HG02852 (cell line): ENCODE measurements at regions not wholly inside any gene's neighbourhood (a gene's known extent, or its start where the extent isn't known, plus 50 kb on each side); places are given as distances from the start of the nearest gene placed in this dataset.
"Not testable (repeated sequence)": the region's sequence is repeated elsewhere in the genome, so short reads cannot be mapped to it uniquely, and the experiment has no call there.

Experiments
- ATAC-seq: cut with Tn5 transposase; IDR thresholded peaks from one replicate; pipeline ENCODE4 v1.9.1; 2021; ENCODE audit warnings: mild to moderate bottlenecking, moderate library complexity; ENCODE audit not compliant: unreplicated experiment

- ATAC-seq, result no peak
Observed at GRCh38 chr1:157369808-157370521, 182.3 kb downstream of the FCRL5 start.

GRCh38 chr1:157368941-157369340, 183.4 kb downstream of the FCRL5 start:
- not testable (repeated sequence) for ATAC-seq

- no peak for ATAC-seq
Observed at GRCh38 chr1:157368363-157368762, 184.0 kb downstream of the FCRL5 start.

GRCh38 chr1:157367870-157368269, 184.4 kb downstream of the FCRL5 start:
- ATAC-seq, result no peak

GRCh38 chr1:157367091-157367739, 185.1 kb downstream of the FCRL5 start:
- no peak for ATAC-seq

- ATAC-seq, result no peak
Observed at GRCh38 chr1:157364612-157365011, 187.7 kb downstream of the FCRL5 start.

- peak; percentile 66 for ATAC-seq
Observed at GRCh38 chr1:157363660-157364140, 188.6 kb downstream of the FCRL5 start.

- ATAC-seq, result no peak
Observed at GRCh38 chr1:157360023-157360390, 192.3 kb downstream of the FCRL5 start.

- ATAC-seq, result no peak
Observed at GRCh38 chr1:157359314-157360022, 192.8 kb downstream of the FCRL5 start.

GRCh38 chr1:157357111-157357510, 195.2 kb downstream of the FCRL5 start:
- no peak for ATAC-seq

- ATAC-seq, result no peak
Observed at GRCh38 chr1:157356601-157357000, 195.7 kb downstream of the FCRL5 start.

GRCh38 chr1:157353546-157353945, 198.8 kb downstream of the FCRL5 start:
- no peak for ATAC-seq

GRCh38 chr1:157352817-157353408, 199.4 kb downstream of the FCRL5 start:
- no peak for ATAC-seq

- ATAC-seq, result no peak
Observed at GRCh38 chr1:157352216-157352615, 200.1 kb downstream of the FCRL5 start.

GRCh38 chr1:157351800-157352199, 200.5 kb downstream of the FCRL5 start:
- not testable (repeated sequence) for ATAC-seq

- ATAC-seq, result no peak
Observed at GRCh38 chr1:157348538-157349480, 203.5 kb downstream of the FCRL5 start.

GRCh38 chr1:157347506-157347905, 204.8 kb downstream of the FCRL5 start:
- ATAC-seq, result no peak

- not testable (repeated sequence) for ATAC-seq
Observed at GRCh38 chr1:157337785-157338184, 199.6 kb upstream of the ETV3 start.

GRCh38 chr1:157335056-157335455, 196.9 kb upstream of the ETV3 start:
- ATAC-seq, result no peak

GRCh38 chr1:157334041-157334440, 195.8 kb upstream of the ETV3 start:
- ATAC-seq, result no peak
